ENCODE measurements at regions not wholly inside any gene's neighbourhood (a gene's known extent, or its start where the extent isn't known, plus 50 kb on each side); places are given as distances from the start of the nearest gene placed in this dataset.

- H3K4me3 ChIP-seq (ENCODE audit: low read depth, low read length): no peak overlapping the region
- H3K36me3 ChIP-seq (ENCODE audit: control insufficient read depth in 2 of 2, insufficient read depth in 1 of 2, low read length in 2 of 2): no peaks in the 10 kb centered on the region
- CTCF ChIA-PET: interaction anchor here (0.6 to 1.4 kb wide), 3 partner anchors 137 to 1311 kb away, joined by 3 to 5 read pairs (median 3); partner anchors contain the start of gene ZNF474
- no peak overlapping the region for H3K27ac ChIP-seq (ENCODE audit: extremely low read depth, low read depth, low read length)
- H3K4me1 ChIP-seq (ENCODE audit: control insufficient read depth, insufficient read depth, low read length): no peaks in the 10 kb centered on the region
- no peak for TF ChIP-seq SP3 (tag by site-specific recombination; IDR thresholded peaks at IDR 0.05)
- no peak for TF ChIP-seq ZNF24 (tag by site-specific recombination; IDR thresholded peaks at IDR 0.05)
- TF ChIP-seq ZBTB21 (tag by site-specific recombination; IDR thresholded peaks at IDR 0.05): no peak
- TF ChIP-seq ZNF830 (tag by site-specific recombination; IDR thresholded peaks at IDR 0.05; ENCODE audit: low read depth): no peak
- no peak for TF ChIP-seq ZBTB44 (tag by site-specific recombination; IDR thresholded peaks at IDR 0.05)
- no peak for TF ChIP-seq ZEB2 (tag by site-specific recombination; IDR thresholded peaks at IDR 0.05)
- TF ChIP-seq ZNF302 (tag by site-specific recombination; IDR thresholded peaks at IDR 0.05; ENCODE audit: low read depth): no peak
- TF ChIP-seq, protein P1, sequence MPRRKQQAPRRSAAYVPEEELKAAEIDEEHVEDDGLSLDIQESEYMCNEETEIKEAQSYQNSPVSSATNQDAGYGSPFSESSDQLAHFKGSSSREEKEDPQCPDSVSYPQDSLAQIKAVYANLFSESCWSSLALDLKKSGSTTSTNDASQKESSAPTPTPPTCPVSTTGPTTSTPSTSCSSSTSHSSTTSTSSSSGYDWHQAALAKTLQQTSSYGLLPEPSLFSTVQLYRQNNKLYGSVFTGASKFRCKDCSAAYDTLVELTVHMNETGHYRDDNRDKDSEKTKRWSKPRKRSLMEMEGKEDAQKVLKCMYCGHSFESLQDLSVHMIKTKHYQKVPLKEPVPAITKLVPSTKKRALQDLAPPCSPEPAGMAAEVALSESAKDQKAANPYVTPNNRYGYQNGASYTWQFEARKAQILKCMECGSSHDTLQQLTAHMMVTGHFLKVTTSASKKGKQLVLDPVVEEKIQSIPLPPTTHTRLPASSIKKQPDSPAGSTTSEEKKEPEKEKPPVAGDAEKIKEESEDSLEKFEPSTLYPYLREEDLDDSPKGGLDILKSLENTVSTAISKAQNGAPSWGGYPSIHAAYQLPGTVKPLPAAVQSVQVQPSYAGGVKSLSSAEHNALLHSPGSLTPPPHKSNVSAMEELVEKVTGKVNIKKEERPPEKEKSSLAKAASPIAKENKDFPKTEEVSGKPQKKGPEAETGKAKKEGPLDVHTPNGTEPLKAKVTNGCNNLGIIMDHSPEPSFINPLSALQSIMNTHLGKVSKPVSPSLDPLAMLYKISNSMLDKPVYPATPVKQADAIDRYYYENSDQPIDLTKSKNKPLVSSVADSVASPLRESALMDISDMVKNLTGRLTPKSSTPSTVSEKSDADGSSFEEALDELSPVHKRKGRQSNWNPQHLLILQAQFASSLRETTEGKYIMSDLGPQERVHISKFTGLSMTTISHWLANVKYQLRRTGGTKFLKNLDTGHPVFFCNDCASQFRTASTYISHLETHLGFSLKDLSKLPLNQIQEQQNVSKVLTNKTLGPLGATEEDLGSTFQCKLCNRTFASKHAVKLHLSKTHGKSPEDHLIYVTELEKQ (tag by site-specific recombination; IDR thresholded peaks at IDR 0.05; ENCODE audit: borderline replicate concordance): no peak
- TF ChIP-seq ZNF280C (tag by site-specific recombination; IDR thresholded peaks at IDR 0.05): no peak
- no peak for TF ChIP-seq ZNF202 (tag by site-specific recombination; IDR thresholded peaks at IDR 0.05; ENCODE audit: borderline replicate concordance)
- no peak for TF ChIP-seq GLIS1 (tag by site-specific recombination; IDR thresholded peaks at IDR 0.05)
- TF ChIP-seq, protein P2, sequence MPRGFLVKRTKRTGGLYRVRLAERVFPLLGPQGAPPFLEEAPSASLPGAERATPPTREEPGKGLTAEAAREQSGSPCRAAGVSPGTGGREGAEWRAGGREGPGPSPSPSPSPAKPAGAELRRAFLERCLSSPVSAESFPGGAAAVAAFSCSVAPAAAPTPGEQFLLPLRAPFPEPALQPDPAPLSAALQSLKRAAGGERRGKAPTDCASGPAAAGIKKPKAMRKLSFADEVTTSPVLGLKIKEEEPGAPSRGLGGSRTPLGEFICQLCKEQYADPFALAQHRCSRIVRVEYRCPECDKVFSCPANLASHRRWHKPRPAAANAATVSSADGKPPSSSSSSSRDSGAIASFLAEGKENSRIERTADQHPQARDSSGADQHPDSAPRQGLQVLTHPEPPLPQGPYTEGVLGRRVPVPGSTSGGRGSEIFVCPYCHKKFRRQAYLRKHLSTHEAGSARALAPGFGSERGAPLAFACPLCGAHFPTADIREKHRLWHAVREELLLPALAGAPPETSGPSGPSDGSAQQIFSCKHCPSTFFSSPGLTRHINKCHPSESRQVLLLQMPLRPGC (tag by site-specific recombination; IDR thresholded peaks at IDR 0.05): no peak
- TF ChIP-seq, protein P3, sequence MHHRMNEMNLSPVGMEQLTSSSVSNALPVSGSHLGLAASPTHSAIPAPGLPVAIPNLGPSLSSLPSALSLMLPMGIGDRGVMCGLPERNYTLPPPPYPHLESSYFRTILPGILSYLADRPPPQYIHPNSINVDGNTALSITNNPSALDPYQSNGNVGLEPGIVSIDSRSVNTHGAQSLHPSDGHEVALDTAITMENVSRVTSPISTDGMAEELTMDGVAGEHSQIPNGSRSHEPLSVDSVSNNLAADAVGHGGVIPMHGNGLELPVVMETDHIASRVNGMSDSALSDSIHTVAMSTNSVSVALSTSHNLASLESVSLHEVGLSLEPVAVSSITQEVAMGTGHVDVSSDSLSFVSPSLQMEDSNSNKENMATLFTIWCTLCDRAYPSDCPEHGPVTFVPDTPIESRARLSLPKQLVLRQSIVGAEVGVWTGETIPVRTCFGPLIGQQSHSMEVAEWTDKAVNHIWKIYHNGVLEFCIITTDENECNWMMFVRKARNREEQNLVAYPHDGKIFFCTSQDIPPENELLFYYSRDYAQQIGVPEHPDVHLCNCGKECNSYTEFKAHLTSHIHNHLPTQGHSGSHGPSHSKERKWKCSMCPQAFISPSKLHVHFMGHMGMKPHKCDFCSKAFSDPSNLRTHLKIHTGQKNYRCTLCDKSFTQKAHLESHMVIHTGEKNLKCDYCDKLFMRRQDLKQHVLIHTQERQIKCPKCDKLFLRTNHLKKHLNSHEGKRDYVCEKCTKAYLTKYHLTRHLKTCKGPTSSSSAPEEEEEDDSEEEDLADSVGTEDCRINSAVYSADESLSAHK (tag by site-specific recombination; IDR thresholded peaks at IDR 0.05): no peak
- TF ChIP-seq, protein P4, sequence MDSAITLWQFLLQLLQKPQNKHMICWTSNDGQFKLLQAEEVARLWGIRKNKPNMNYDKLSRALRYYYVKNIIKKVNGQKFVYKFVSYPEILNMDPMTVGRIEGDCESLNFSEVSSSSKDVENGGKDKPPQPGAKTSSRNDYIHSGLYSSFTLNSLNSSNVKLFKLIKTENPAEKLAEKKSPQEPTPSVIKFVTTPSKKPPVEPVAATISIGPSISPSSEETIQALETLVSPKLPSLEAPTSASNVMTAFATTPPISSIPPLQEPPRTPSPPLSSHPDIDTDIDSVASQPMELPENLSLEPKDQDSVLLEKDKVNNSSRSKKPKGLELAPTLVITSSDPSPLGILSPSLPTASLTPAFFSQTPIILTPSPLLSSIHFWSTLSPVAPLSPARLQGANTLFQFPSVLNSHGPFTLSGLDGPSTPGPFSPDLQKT (IDR thresholded peaks at IDR 0.05; ENCODE audit: borderline replicate concordance, low read depth, low read length): no peak
- H3K9me3 ChIP-seq (ENCODE audit: control insufficient read depth, insufficient read depth, low read depth, low read length): no peaks in the 10 kb centered on the region
- POLR2A ChIA-PET: no interaction called here
These were observed 354.0 kb downstream of the PRR16 start for GRCh38 chr5:120818128-120818527.
